ENCODE measurements at regions not wholly inside any gene's neighbourhood (a gene's known extent, or its start where the extent isn't known, plus 50 kb on each side); places are given as distances from the start of the nearest gene placed in this dataset.

GRCh38 chr14:38882533-38882932, 220.5 kb downstream of the SEC23A start:
- intact Hi-C loops (cut with micrococcal nuclease) (no loop called here), in situ Hi-C loops (cut with MboI) (no loop called here)
- no peak overlapping the region for H2AFZ ChIP-seq (ENCODE audit: low read depth, low read length)
- no peak for ATAC-seq
- no peaks in the 10 kb centered on the region for H3K9me1 ChIP-seq (ENCODE audit: control insufficient read depth, insufficient read depth, low read length)
- no peaks in the 10 kb centered on the region for H3K27me3 ChIP-seq (ENCODE audit: control insufficient read depth in 2 of 2, insufficient read depth in 2 of 2, low read length in 2 of 2)
- DNase-seq (ENCODE audit: extremely low read depth in 1 of 4, low spot score in 3 of 4) = no peak
- H4K20me1 ChIP-seq (replicated peaks; ENCODE audit: control insufficient read depth, insufficient read depth, low read length) = no peaks in the 10 kb centered on the region
- no peak for FAIRE-seq
- ChIA-PET POLR2A (no interaction called here), CTCF (ENCODE audit: low intra/inter-chr PET ratio) (no interaction called here)
- no TSS peak for BruUV-seq (replicated peaks)
- H3K4me2 ChIP-seq (ENCODE audit: insufficient read depth, low read length) = no peak overlapping the region
- H3K27ac ChIP-seq (ENCODE audit: extremely low read depth, low read depth, low read length) = no peak overlapping the region
- no peaks in the 10 kb centered on the region for H3K4me1 ChIP-seq (replicated peaks in 1 of 2; ENCODE audit: control insufficient read depth in 2 of 2, insufficient read depth in 2 of 2, low read length in 2 of 2)
- H3K79me2 ChIP-seq (ENCODE audit: control insufficient read depth, insufficient read depth, low read length) = no peaks in the 10 kb centered on the region
- no peaks in the 10 kb centered on the region for H3K9me3 ChIP-seq (replicated peaks; ENCODE audit: control insufficient read depth, insufficient read depth, low read depth, low read length)
- H3K4me3 ChIP-seq = no peak overlapping the region
- no peaks in the 10 kb centered on the region for H3K36me3 ChIP-seq (ENCODE audit: control insufficient read depth, insufficient read depth, low read length)
- H3K9ac ChIP-seq (ENCODE audit: insufficient read depth in 1 of 2, low read depth in 2 of 2, low read length in 2 of 2) = no peak overlapping the region
- no peak for TF ChIP-seq MCM7 (IDR thresholded peaks at IDR 0.05)
- TF ChIP-seq ETS2 (tag; IDR thresholded peaks at IDR 0.05; ENCODE audit: borderline replicate concordance, poor library complexity, severe bottlenecking) = no peak
- no peak for TF ChIP-seq MYC (IDR thresholded peaks at IDR 0.05; ENCODE audit: low read depth, low read length)
- TF ChIP-seq MYC (CRISPR knock-in tag; IDR thresholded peaks at IDR 0.05; ENCODE audit: borderline replicate concordance, low read depth) = no peak
- TF ChIP-seq ELK3 (CRISPR knock-in tag; IDR thresholded peaks at IDR 0.05) = no peak
- no peak for TF ChIP-seq LEF1 (IDR thresholded peaks at IDR 0.05)
- no peak for TF ChIP-seq ZNF311 (CRISPR knock-in tag; IDR thresholded peaks at IDR 0.05)
- no peak for TF ChIP-seq RNF2 (IDR thresholded peaks at IDR 0.05)
- TF ChIP-seq ZHX1 (conservative IDR thresholded peaks at IDR 0.05; ENCODE audit: low read length) = no peak
- no peak for TF ChIP-seq SAP30 (IDR thresholded peaks at IDR 0.05; ENCODE audit: borderline replicate concordance, insufficient read depth, low read depth, low read length, poor library complexity, severe bottlenecking)
- no peak for TF ChIP-seq KDM2B (CRISPR knock-in tag; IDR thresholded peaks at IDR 0.05)
- no peak for TF ChIP-seq TEAD4 (IDR thresholded peaks at IDR 0.05; ENCODE audit: low read length)
- no peak for TF ChIP-seq TEAD4 (CRISPR knock-in tag; IDR thresholded peaks at IDR 0.05; ENCODE audit: borderline replicate concordance)
- no peak for TF ChIP-seq SMAD1 (IDR thresholded peaks at IDR 0.05; ENCODE audit: low read depth, low read length, partially characterized antibody)
- TF ChIP-seq CC2D1A (IDR thresholded peaks at IDR 0.05) = no peak
- no peak for TF ChIP-seq SAFB (IDR thresholded peaks at IDR 0.05; ENCODE audit: borderline replicate concordance, low read depth, low read length)
- TF ChIP-seq ZNF695 (CRISPR knock-in tag; IDR thresholded peaks at IDR 0.05) = no peak
- no peak for TF ChIP-seq ZNF277 (CRISPR knock-in tag; IDR thresholded peaks at IDR 0.05; ENCODE audit: borderline replicate concordance)
- TF ChIP-seq ID3 (CRISPR knock-in tag; IDR thresholded peaks at IDR 0.05) = no peak
- no peak for TF ChIP-seq ID3 (tag; IDR thresholded peaks at IDR 0.05)
